CD1c-positive myeloid dendritic cell (primary cell): ENCODE measurements at regions not wholly inside any gene's neighbourhood (a gene's known extent, or its start where the extent isn't known, plus 50 kb on each side); places are given as distances from the start of the nearest gene placed in this dataset.

Source experiments
- DNase-seq: peaks from one replicate; pipeline ENCODE4 v3.0.0-alpha.2; 2016; ENCODE audit errors: extremely low spot score

GRCh38 chr16:9568261-9568660, 476.8 kb downstream of the HAPSTR1 start:
- DNase-seq: no peak

GRCh38 chr16:9570521-9570920, 479.1 kb downstream of the HAPSTR1 start:
- no peak for DNase-seq

GRCh38 chr16:9578459-9578858, 487.0 kb downstream of the HAPSTR1 start:
- DNase-seq: no peak

- no peak for DNase-seq
Observed at GRCh38 chr16:9580025-9580424, 488.6 kb downstream of the HAPSTR1 start.

GRCh38 chr16:9593440-9593839, 502.0 kb downstream of the HAPSTR1 start:
- no peak for DNase-seq

GRCh38 chr16:9594047-9594446, 502.6 kb downstream of the HAPSTR1 start:
- DNase-seq: no peak

- no peak for DNase-seq
Observed at GRCh38 chr16:9594946-9595345, 503.5 kb downstream of the HAPSTR1 start.

- no peak for DNase-seq
Observed at GRCh38 chr16:9595393-9595792, 503.9 kb downstream of the HAPSTR1 start.

GRCh38 chr16:9596788-9597187, 505.3 kb downstream of the HAPSTR1 start:
- DNase-seq: no peak

GRCh38 chr16:9597967-9598730, 506.7 kb downstream of the HAPSTR1 start:
- no peak for DNase-seq

- DNase-seq: no peak
Observed at GRCh38 chr16:9598731-9599083, 507.3 kb downstream of the HAPSTR1 start.

GRCh38 chr16:9599415-9600120, 508.1 kb downstream of the HAPSTR1 start:
- no peak for DNase-seq

- no peak for DNase-seq
Observed at GRCh38 chr16:9602189-9602588, 510.7 kb downstream of the HAPSTR1 start.

GRCh38 chr16:9603316-9603715, 511.9 kb downstream of the HAPSTR1 start:
- DNase-seq: no peak

GRCh38 chr16:9607515-9608230, 516.2 kb downstream of the HAPSTR1 start:
- no peak for DNase-seq

GRCh38 chr16:9610727-9611126, 519.3 kb downstream of the HAPSTR1 start:
- DNase-seq: no peak

- DNase-seq: no peak
Observed at GRCh38 chr16:9612267-9612666, 520.8 kb downstream of the HAPSTR1 start.

GRCh38 chr16:9614389-9614788, 522.9 kb downstream of the HAPSTR1 start:
- DNase-seq: no peak

- DNase-seq: no peak
Observed at GRCh38 chr16:9622268-9622667, 530.8 kb downstream of the HAPSTR1 start.

GRCh38 chr16:9625122-9625521, 533.7 kb downstream of the HAPSTR1 start:
- DNase-seq: no peak

- DNase-seq: no peak
Observed at GRCh38 chr16:9627427-9627826, 536.0 kb downstream of the HAPSTR1 start.

- DNase-seq: no peak
Observed at GRCh38 chr16:9630119-9630518, 538.7 kb downstream of the HAPSTR1 start.

- DNase-seq: no peak
Observed at GRCh38 chr16:9630985-9631384, 539.5 kb downstream of the HAPSTR1 start.
